Stimulated activated CD4-positive, alpha-beta T cell treated with anti-CD3 and anti-CD28 coated beads, Interleukin-1b, Interleukin-23, amount 100 ng/mL, for 1 hour (primary cell): ENCODE measurements at regions not wholly inside any gene's neighbourhood (a gene's known extent, or its start where the extent isn't known, plus 50 kb on each side); places are given as distances from the start of the nearest gene placed in this dataset.
"Not testable (repeated sequence)": the region's sequence is repeated elsewhere in the genome, so short reads cannot be mapped to it uniquely, and the experiment has no call there.

Experiments used
- DNase-seq, 2 donors: peaks; one replicate each; pipeline ENCODE4 v3.0.0-alpha.2; 2020; ENCODE audit warnings: low read depth in 2 of 2

GRCh38 chr9:88280816-88281382 lies 107.3 kb upstream of the SPIN1 start:
- DNase-seq = no peak

GRCh38 chr9:88278036-88278435 lies 110.2 kb upstream of the SPIN1 start:
- DNase-seq = no peak

GRCh38 chr9:88274078-88274477 lies 114.2 kb upstream of the SPIN1 start:
- DNase-seq = no peak

- DNase-seq = no peak
Observed at GRCh38 chr9:88272986-88273385, 115.3 kb upstream of the SPIN1 start.

- no peak for DNase-seq
Observed at GRCh38 chr9:88270413-88270812, 117.8 kb upstream of the SPIN1 start.

GRCh38 chr9:88268886-88269285 lies 119.4 kb upstream of the SPIN1 start:
- DNase-seq = no peak

- DNase-seq = no peak
Observed at GRCh38 chr9:88267283-88267682, 121.0 kb upstream of the SPIN1 start.

GRCh38 chr9:88266416-88266815 lies 121.8 kb upstream of the SPIN1 start:
- no peak for DNase-seq

GRCh38 chr9:88259001-88259400 lies 120.7 kb upstream of the SPATA31C2 start:
- no peak for DNase-seq

- DNase-seq = no peak
Observed at GRCh38 chr9:88258601-88259000, 120.3 kb upstream of the SPATA31C2 start.

GRCh38 chr9:88258024-88258423 lies 119.7 kb upstream of the SPATA31C2 start:
- DNase-seq = no peak

- no peak for DNase-seq
Observed at GRCh38 chr9:88256216-88256615, 117.9 kb upstream of the SPATA31C2 start.

GRCh38 chr9:88255806-88256205 lies 117.5 kb upstream of the SPATA31C2 start:
- DNase-seq = not testable (repeated sequence)

- DNase-seq = no peak
Observed at GRCh38 chr9:88251903-88252302, 113.6 kb upstream of the SPATA31C2 start.

GRCh38 chr9:88243736-88244135 lies 105.5 kb upstream of the SPATA31C2 start:
- DNase-seq = no peak

- DNase-seq = no peak
Observed at GRCh38 chr9:88242879-88243278, 104.6 kb upstream of the SPATA31C2 start.

GRCh38 chr9:88237991-88238571 lies 99.8 kb upstream of the SPATA31C2 start:
- DNase-seq = no peak

- no peak for DNase-seq
Observed at GRCh38 chr9:88237479-88237961, 99.2 kb upstream of the SPATA31C2 start.

- DNase-seq = no peak
Observed at GRCh38 chr9:88236511-88237478, 98.5 kb upstream of the SPATA31C2 start.

- DNase-seq = no peak
Observed at GRCh38 chr9:88235615-88236014, 97.3 kb upstream of the SPATA31C2 start.

GRCh38 chr9:88234114-88234513 lies 95.8 kb upstream of the SPATA31C2 start:
- no peak for DNase-seq

GRCh38 chr9:88233091-88233490 lies 94.8 kb upstream of the SPATA31C2 start:
- DNase-seq = no peak

GRCh38 chr9:88230612-88231011 lies 92.3 kb upstream of the SPATA31C2 start:
- no peak for DNase-seq
